ENCODE measurements at regions not wholly inside any gene's neighbourhood (a gene's known extent, or its start where the extent isn't known, plus 50 kb on each side); places are given as distances from the start of the nearest gene placed in this dataset.

DNA sequence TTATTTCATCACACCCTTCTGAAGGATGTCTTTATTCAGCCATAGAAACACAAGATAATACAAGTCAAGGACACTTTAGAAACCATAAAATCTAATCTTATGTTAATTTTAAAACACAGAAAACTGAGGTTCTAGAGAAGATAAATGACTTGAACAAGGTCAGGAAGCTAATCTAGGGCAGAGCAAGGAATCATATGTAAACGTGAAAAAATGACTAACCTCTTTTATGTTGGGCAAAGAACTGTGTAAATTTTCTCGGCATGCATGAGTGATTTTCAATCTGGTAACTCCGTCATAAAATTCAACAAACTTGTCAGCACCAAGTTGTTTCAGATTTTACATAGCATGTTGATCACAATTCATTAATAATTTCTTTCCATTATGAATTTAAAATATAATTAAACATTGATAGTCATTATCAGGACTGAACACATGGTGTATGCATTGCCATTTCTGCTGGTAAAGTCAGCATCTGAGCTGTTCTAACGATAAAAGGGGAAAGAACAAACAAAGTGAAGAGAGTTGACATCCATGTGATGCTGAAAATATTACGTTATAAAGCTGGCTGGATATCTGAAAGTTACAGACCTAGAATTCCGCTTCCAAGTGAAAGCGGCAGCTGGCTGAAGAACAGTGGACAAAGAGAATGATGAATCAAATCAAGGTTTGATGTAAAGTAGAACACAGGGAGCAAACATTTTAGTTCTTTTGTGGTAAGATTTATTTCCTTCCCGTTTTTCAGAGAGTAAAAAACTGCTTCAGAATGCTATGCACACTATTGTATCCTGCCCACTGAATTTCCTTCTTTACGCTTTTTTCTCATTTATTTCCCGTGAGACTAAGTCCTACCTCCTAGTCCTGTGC is 1037.4 kb upstream of the TMPRSS15 start:
- no peak overlapping the region for H3K4me3 ChIP-seq (ENCODE audit: low read depth, low read length, poor library complexity, severe bottlenecking)
- BruUV-seq (replicated peaks): no TSS peak

DNA sequence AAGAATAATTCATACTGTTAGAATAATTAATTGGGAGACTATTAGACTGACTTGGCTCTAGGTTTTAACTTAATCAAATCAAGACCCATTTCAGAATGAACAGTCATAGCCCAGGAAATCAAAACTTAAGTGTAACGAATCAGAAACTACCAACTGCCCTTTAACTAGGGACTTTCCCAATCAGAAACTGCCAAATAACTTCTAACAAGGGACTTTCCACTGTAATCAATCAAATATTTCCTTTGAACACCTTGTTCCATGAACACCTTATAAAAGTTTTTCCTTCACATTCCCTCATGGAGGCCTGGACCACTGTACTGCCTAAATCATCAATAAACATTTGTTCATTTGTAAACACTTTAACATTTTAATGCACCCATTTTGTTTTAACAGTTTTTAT is 1054.7 kb upstream of the TMPRSS15 start:
- H3K9me2 ChIP-seq (ENCODE audit: insufficient read depth, low read length): no peaks in the 10 kb centered on the region
- H4K20me1 ChIP-seq (ENCODE audit: insufficient read depth, low read length): no peaks in the 10 kb centered on the region
- no TSS peak for BruUV-seq (replicated peaks)
- ChIA-PET POLR2A (no interaction called here), CTCF (ENCODE audit: unreplicated experiment) (no interaction called here)
- no peak overlapping the region for H3K4me3 ChIP-seq (ENCODE audit: low read depth, low read length, poor library complexity, severe bottlenecking)
- no peak overlapping the region for H2AFZ ChIP-seq (ENCODE audit: low read length)
- no peak for DNase-seq (ENCODE audit: low spot score)
- H3K36me3 ChIP-seq (ENCODE audit: insufficient read depth, low read length): no peaks in the 10 kb centered on the region
- peaks cover 4% of the 10 kb centered on the region; the same call in 1 of the 2 replicates for H3K9me3 ChIP-seq (ENCODE audit: low read length)
- no peaks in the 10 kb centered on the region for H3K79me2 ChIP-seq (ENCODE audit: insufficient read depth, low read depth, low read length)
- H3K4me1 ChIP-seq (ENCODE audit: insufficient read depth, low read length, poor library complexity, severe bottlenecking): no peaks in the 10 kb centered on the region
- H3K27ac ChIP-seq (ENCODE audit: low read depth, low read length, poor library complexity, severe bottlenecking): no peak overlapping the region
- TF ChIP-seq, protein P1, sequence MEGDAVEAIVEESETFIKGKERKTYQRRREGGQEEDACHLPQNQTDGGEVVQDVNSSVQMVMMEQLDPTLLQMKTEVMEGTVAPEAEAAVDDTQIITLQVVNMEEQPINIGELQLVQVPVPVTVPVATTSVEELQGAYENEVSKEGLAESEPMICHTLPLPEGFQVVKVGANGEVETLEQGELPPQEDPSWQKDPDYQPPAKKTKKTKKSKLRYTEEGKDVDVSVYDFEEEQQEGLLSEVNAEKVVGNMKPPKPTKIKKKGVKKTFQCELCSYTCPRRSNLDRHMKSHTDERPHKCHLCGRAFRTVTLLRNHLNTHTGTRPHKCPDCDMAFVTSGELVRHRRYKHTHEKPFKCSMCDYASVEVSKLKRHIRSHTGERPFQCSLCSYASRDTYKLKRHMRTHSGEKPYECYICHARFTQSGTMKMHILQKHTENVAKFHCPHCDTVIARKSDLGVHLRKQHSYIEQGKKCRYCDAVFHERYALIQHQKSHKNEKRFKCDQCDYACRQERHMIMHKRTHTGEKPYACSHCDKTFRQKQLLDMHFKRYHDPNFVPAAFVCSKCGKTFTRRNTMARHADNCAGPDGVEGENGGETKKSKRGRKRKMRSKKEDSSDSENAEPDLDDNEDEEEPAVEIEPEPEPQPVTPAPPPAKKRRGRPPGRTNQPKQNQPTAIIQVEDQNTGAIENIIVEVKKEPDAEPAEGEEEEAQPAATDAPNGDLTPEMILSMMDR (conservative IDR thresholded peaks at IDR 0.05; ENCODE audit: low read length): no peak
- no peak for TF ChIP-seq EZH2phosphoT487 (IDR thresholded peaks at IDR 0.05; ENCODE audit: borderline replicate concordance, low read depth, low read length)
- intact Hi-C loops (cut with micrococcal nuclease; ENCODE audit: unreplicated experiment): no loop called here
- no peak overlapping the region for H3K4me2 ChIP-seq (ENCODE audit: low read length)

More for the DNA sequence above, 1037.4 kb upstream of the TMPRSS15 start:
- ChIA-PET POLR2A (interaction anchor here (0.8 kb wide), 1 partner anchor 8 kb away, joined by 4 read pairs; no protein-coding TSS in a partner anchor), CTCF (ENCODE audit: unreplicated experiment) (no interaction called here)
- Histone ChIP-seq H3K9me2 (ENCODE audit: insufficient read depth, low read length) (0 out of 2 replicates have a peak, but pooled peaks cover 3% of the 10 kb centered on the region), H4K20me1 (ENCODE audit: insufficient read depth, low read length) (no peaks in the 10 kb centered on the region), H3K4me2 (ENCODE audit: low read length) (no peak overlapping the region), H2AFZ (ENCODE audit: low read length) (no peak overlapping the region), H3K27ac (ENCODE audit: low read depth, low read length, poor library complexity, severe bottlenecking) (no peak overlapping the region), H3K4me1 (ENCODE audit: insufficient read depth, low read length, poor library complexity, severe bottlenecking) (no peaks in the 10 kb centered on the region), H3K9me3 (ENCODE audit: low read length) (peaks cover 13% of the 10 kb centered on the region; the same call in 1 of the 2 replicates), H3K36me3 (ENCODE audit: insufficient read depth, low read length) (no peaks in the 10 kb centered on the region), H3K79me2 (ENCODE audit: insufficient read depth, low read depth, low read length) (no peaks in the 10 kb centered on the region)
- DNase-seq (ENCODE audit: low spot score): no peak
- intact Hi-C loops (cut with micrococcal nuclease; ENCODE audit: unreplicated experiment): no loop called here
- TF ChIP-seq EZH2phosphoT487 (IDR thresholded peaks at IDR 0.05; ENCODE audit: borderline replicate concordance, low read depth, low read length): no peak
- TF ChIP-seq, protein P1 (conservative IDR thresholded peaks at IDR 0.05; ENCODE audit: low read length): no peak

Data from OCI-LY7 (cell line).